CD4-positive, alpha-beta T cell treated with Interleukin-1 beta for 1 hour (primary cell): ENCODE measurements at regions not wholly inside any gene's neighbourhood (a gene's known extent, or its start where the extent isn't known, plus 50 kb on each side); places are given as distances from the start of the nearest gene placed in this dataset.

Source experiments
- DNase-seq, 2 donors: peaks; one replicate each; pipeline ENCODE4 v3.0.0-alpha.2; 2020 to 2022

DNA sequence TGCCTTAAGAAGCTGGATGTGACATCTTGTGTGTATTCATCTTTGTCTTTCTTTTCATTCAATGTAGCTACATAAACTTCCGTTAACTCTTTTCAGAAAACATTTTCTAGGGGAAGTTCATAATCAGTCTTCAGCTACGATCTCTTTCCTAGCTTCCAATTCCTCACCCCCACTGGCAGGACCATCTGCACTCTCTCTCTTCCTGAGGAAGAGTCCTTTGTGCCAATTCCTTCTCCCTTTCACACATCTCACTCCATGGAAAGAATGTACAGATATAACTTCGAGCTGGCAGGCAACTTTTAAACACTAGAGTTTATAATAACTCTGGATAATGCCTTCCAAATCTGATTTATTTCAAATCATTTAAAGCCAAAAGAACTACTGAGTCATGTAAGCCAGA lies 495.7 kb downstream of the GALC start:
- DNase-seq, result no peak

DNA sequence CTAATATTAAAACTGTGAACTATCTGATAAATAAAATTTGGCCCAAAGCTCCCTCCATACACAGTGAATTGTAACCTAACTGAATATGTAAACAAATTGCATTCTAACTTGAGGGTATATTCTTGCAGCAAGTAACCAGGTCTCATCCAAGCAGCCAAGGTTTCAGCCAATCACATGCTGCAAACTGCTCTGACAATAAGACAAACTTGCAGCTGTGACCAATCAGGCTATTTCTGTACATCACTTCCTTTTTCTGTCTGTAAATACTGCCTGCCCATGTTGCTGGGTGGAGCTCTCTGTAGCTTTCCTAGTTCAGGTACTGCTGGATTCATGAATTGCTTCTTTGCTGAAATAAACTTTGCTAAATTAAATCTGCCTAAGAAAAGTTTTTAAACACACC lies 499.0 kb downstream of the GALC start:
- no peak for DNase-seq

DNA sequence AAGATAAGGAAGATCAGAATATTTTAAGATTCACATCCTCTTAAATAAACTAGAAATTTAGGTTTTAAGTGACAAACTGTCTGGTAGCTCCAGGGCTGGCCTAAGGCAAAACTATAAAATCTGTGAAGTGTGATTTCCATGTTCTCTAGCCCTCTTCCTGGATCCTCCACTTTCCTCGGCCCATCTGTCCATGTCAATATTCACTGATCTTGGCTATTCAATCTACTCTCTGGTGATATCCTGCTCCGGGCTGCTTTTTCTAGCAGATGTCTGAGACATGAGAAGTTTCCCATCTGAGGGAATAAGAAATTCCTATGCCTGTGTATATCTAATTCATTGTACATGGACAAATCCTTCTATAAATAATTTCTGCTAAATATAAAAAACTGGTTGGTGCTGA lies 500.4 kb downstream of the GALC start:
- no peak for DNase-seq

DNA sequence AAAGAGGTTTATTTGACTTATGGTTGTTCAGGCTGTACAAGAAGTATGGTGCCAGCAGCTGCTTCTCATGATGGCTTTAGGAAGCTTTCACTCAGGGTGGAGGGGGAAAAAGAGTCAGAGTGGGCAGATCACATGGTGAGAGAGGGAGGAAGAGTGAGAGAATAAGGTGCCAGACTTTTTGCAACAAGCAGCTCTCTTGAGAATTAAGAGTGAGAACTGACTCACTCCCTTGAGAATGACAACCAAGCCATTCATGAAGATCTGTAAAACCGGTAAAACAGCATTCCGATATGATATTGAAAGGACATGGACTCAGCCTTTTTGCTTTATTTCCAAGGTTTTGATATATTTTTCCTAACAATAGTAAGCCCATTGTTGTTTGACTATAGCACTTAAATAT lies 501.2 kb downstream of the GALC start:
- DNase-seq, result no peak

DNA sequence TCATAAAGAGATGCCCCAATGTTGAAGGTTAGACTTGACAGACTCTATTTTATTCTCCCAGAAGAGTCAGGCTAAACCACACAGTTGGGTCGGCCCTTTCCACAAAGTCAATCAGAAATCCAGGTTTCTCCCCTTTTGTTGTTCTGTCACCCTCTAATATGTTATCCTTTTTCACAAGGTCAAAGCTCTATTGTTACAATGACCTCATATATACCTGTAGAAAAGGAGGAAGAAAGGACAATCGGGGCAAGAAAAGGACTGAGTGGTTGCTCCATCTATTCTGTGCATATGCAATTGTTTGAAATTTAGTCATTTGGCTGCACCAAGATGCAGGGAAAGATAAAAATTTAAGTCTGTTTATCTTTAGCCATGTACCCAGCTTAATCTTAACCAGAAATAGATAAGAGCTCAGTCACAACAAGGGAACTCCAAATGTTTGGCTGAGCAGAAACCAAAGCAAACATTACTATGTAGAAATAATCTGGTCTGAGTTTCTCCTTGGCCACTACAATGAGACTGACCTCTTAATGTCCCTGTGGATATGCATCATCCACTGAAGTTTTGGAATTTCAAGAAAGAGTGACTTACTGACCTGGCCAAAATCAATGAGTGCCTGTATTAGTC lies 503.7 kb downstream of the GALC start:
- no peak for DNase-seq

DNA sequence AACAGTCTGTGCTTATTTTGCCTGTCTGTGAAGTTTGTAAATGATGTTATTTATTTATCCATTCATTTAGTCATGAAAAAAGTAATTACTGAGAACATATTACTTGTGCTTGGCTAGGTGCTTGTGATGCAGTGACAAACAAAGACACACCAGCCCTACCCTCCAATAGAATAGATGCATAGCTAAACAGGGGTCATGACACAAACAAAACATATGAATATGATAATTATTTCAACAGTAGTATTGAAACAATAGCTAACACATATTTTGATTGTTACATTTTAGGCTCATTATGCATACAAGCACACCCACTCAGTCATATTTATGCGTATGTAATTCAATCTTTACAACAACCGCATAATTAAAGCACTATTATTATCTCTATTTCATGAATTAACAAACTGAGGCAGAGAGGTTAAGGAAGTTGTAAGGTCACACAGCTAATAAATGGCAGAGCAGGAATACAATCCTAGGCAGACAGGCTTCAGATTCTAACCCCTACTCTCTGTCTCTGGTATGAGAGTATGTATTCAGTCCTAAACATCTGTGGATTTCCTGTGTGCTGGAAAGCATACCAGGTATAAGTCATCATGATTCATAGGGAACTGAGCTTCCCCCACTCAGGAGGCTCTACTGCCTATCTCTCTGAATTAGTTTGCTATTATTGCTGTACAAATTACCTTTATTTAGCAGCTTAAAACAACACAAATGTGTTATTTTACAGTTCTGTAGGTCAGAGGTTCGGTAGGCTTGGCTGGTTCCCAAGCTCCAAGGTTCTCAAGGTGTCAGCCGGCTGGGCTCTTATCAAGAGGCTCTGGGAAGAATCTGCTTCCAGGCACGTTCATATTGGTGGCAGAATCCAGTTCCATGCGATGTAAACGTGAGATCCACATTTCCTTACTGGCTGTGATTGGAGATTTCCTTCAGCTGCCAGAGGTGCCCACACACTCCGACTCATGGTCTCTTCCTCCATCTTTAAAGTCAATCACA lies 509.4 kb downstream of the GALC start:
- no peak for DNase-seq

DNA sequence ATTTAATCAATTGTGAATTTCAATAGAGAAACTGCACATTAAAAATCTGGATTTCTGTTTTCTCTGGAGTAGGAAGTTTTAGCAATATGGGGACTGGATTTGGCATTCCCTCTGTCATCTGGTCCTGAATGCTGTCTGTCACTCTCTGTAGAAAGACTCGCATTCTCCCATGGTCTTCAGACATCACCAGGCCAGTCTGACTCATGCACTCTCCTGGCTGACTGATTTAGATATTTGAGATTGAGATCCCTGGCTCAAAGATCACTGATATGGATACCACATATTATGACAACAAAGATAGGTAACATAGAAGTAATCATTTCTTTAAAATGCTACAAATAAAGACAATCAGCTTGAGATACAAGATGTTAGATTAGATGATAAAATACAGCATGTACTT lies 524.5 kb downstream of the GALC start:
- DNase-seq, result no peak

DNA sequence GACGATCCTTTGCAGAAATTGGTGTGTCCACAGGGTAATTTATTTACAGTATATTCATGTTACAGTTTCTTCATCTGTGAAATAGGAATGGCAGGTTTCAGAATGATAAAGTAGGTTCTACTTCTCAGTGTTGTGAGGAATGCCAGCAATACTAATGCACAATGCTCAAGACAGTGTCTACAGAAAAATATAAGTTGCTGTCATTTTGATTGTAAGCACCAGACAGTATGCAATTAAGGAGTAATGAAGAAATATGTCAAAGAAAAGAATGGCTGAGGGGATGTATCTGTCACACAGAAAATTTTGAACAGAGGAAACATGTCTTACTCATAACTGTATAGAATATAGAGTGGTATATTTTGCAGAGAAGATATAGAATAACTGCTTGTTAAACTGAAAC lies 525.4 kb downstream of the GALC start:
- no peak for DNase-seq

DNA sequence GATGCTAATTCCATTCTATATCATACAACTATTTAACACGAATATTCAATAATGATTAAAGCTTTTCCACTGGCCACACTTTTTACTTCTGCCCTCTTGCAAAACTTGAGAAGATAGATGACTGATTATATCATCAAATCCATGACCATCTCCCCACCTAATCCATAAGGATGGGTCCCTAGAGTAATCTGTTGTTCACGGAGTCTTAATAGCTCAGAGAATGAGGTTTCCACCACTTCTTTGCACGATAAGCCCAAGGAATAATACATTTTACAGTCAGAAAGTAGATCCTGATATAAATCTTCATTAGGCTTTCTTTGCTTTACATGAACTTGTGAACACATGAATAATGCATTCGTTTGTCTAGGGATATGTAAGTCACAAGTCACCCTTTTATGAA lies 527.2 kb downstream of the GALC start:
- no peak for DNase-seq

DNA sequence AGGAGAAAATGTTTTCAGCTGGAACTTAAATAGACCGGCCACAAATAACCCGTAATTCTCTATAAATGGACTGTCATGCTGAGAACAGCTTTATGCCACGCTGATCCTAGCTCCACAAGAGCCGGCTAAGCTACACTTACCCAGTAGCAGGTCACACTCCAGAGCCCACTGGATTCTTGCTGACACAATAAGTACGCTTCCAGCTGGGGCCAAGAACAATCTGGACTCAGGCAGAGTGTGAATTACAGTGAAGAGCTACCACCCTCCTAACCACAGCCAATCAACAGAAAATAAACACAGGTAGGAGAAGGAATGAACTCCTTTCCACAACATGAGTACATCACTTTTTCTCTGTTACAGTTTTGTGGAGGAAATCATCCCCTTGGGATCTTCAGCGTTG lies 531.3 kb downstream of the GALC start:
- no peak for DNase-seq

DNA sequence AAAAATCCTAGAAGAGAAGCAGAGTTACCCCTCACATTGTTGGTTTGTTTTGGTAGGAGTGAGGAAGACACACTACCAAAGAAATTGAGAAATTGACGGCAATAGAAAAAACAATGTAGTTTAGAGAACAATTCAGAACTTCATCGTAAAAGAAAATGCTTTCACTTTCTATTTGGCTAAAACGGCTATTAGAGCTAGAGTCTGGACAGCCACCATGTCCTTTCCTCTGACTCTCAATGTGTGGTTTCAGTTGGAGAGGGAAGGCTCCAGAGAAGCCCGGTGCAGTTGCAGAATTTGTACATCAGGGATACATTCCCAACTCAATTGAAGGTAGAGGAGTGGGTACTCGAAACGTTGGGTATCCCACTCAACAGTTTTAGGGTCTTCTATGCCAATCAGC lies 535.3 kb downstream of the GALC start:
- no peak for DNase-seq

DNA sequence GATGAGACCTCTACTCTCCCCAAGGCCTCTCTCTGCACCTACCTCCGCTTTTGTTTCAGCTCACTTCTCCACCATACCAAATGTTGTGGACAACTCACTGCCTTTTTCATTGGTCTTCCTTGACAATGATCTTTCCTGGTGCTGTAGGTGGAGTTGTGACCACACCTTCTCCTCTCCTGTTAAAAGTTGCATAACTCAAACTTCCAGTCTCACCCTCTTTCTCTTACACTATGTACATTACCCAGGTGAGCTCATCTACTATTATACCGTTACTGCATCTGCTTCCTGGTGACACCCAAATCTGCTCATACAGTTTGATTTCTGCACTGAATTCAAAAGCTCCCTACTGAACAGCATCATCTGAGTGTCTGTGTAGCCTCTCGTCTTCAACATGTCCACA lies 542.8 kb downstream of the GALC start:
- DNase-seq, result no peak

DNA sequence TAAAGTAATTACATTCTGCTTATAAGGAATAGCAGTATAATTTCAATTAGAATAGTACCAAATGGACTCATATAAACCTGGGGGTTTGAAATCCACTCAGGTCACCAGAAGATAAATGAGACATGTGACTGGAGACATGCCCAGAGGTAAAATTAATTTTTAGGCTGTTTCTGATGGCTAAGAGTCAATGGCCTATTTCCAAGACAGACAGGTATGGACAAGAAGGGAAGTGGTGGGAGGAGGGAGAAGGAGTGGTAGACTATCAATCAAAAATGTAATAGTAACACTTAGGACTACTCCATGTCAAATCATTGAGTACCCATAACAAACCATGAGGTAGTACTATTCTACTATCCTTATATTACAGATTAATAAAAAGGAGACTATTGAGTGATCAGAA lies 544.0 kb downstream of the GALC start:
- DNase-seq, result no peak

DNA sequence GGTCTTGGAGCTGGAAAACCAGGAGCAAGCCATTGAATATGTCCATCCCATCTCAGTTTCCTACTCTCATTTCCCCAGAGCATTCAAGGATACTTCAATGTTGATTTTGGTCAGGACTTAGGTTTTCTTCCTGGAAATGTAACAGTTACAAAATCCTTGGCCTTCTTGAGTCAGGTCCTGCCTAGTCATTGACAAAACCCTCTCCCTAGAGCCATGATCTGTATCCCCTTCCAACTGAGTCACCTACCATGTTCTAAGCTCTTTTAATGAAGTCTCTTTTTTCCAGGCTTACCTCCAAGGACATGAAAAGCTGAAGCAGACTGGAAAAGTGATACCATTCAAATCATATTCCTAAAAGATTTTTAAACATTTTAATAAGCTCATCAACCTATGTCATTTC lies 549.2 kb downstream of the GALC start:
- DNase-seq, result no peak

DNA sequence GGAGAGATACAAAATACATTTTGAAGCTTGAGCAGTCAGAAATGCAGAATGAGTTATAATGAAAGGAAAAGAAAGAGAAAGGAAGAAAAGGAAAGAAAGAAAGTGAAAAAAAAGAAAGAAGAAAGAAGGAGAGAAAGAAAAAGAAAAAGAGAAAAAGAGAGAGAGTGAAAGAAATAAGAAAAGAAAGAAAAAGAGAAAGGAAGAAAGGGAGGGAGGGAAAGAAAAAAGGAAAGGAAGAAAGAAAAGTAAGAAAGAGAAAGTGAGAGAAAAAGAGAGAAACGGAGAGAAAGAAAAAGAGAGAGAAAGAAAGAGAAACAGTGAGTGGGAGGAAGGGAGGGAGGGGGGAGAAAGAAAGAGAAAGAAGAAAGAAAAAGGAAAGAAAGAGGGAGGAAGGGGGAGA lies 549.9 kb downstream of the GALC start:
- DNase-seq, result no peak

DNA sequence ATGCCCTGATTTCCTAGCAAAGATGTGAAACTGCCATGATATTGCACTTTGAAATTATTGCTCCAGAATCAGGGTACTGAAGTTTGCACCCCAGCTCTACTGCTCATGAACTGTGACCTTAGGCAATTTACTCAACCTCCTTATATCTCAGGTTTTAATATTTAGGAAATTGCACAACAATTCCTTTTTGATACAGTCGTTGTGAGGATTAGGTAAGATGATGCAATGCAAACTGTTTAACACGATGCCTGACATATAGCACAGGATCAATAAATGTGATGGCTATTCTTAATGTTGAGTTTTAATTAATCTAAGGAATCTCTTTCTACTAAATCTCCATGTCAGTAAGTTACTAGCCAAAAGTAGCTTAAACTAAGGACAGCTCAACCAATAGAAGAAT lies 555.8 kb downstream of the GALC start:
- DNase-seq, result no peak

DNA sequence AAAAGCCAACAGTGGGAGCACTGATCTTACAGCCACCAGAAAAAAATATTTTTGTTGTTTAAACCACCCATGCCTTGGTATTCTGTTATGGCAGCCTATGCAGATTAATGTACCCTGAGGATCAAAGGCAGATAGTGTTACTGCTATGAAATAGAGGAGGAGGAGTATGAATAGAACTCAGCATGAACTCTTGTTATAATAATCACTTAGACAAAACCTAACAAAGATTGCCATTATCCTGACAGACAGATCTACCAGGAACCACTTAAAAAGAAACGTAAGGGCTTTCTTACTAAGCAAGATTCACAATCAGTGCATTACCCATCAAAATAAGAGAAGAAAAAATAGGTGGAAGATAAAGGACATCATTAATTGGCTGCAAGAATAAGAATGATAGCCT lies 558.3 kb downstream of the GALC start:
- DNase-seq, result no peak

DNA sequence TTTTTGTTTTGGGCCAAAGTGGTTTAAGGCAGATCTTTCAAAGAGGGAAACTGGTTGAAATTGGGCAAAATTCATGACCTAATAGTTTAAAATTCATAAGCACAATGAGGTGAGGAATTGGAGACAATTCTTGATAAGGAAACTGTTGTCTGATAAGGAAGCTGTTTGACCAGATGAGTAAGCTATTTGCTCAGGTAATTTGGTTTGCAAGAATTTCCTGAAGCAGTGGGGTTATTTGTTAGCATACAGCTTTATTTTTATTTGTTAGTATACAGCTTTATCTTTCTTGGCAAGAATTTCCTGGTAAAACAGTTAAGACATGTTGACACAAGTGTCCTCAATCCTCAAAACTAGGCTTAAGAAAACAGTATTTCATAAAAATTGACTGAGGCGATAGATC lies 559.0 kb downstream of the GALC start:
- DNase-seq, result no peak

DNA sequence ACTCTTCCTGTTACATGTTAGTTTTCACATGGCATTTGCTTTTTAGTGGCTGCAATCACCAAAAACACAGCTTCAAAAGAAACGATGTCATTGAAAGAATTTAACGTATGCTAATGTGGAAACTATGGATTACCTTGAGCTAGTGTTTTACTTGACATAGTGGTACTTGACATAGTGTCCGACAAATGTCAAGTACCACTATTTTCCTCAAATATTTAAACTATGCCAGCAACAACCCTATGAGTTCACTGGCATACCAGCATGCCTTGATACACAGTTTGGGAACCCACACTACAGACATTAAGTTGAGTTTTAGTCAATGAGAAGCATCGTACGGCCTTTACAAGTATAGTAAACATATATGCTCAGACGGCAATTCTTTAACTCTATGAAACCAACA lies 560.3 kb downstream of the GALC start:
- DNase-seq, result no peak

DNA sequence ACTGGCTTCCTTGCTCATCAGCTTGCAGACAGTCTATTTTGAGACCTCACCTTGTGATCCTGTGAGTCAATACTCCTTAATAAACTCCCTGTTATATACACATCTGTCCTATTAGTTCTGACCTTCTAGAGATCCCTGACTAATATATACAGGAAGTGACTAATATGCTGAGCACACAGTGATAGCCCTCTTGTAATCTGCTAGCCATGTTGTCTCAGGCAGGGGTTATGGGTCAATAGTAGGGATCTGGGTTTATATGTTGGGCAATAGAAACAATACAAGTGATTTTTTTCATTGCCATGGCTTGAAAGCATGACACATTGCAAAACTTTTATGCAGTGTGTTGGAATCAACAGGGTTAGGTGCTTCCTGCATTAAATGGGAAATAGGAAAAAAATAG lies 562.2 kb downstream of the GALC start:
- DNase-seq, result no peak

DNA sequence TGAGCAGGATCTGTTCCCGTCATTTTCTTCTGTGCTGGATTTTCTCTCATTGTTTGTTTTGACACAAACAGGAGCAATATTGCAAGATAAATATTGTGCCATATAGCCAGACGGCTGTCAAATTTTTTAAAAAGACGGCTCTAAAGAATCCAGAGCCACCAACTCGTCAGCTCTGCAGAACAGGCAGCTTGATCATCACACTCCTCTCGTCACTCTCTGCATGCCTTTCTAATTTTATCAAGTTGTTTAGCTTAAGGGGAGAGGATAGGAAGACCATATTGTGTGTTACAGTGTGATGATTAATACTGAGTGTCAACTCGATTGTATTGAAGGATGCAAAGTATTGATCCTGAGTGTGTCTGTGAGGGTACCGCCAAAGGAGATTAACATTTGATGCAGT lies 562.8 kb downstream of the GALC start:
- no peak for DNase-seq

DNA sequence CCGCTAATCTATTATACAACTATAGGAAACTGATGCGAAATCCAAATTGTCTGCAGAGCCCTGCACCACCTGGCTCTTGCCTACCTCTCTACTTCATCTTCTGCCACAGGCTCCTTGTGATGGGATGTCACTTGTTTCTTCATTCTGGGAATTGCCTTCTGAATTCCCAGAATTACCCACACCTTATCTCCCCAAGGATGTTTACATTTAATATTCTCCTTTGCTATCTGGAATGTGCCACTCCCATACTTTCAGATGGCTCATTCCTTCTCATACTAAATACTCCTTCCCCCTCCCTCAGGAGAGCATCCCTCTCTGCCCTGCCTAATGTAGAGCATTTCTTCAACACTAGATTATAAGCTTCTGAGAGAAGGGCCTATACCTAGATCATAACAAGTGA lies 573.1 kb downstream of the GALC start:
- no peak for DNase-seq

DNA sequence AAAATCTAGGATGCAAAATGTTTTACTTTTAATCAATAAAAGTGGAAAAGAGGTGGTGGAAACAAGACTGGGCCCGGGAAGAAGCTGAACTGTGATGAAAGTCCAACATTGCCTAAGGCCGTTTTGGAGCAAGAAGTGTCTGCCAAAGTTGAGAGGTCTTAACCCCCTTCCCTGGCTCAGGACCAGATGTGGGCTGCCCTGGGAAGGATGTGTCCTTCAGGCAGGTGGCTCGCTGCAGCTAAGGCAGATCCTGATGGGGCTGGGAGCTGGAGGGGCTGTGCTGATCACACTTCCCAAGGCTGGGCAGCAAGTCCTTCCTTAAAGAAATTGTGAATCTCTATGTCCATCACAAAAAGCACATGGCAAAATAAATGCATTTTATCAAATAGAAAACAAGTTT lies 581.6 kb downstream of the GALC start:
- DNase-seq, result no peak

DNA sequence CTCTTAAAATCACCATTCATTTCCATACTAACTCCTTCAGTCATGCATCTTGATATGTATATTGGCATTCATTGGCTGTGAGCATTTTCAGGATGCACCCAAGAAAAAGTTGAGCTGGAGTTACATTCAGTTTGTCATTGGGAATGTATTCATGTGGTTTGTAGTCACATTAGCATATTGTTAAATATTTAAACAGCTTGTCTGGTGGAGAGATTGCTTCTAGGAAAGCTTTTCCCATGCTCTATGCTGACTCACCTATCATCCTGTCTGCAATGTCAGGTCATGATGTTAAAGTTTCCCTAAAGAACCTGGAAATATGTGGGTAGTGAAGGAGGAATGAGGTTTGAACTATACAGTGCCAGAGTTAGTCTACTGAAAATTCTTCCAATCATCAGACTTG lies 583.6 kb downstream of the GALC start:
- DNase-seq, result no peak

DNA sequence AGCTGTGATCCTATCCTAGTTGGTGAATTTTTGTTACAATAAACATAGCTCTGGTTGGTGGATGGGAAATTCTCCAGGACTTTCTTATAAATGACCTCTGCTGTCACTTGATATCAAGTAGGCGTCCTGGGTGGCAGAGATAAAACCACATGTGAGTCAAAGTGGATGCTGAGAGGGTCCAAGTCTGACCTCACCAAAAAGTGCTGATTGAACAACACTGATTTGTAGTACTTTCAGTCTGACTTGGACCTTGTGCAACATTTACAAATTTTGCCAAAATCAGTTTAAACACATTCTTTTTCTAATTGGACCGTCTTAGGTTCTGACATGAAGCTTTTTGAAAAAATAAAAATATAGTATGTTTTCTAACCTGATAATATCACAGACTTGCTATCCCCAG lies 585.6 kb downstream of the GALC start:
- DNase-seq, result no peak
